GM12864 (cell line): ENCODE measurements at regions not wholly inside any gene's neighbourhood (a gene's known extent, or its start where the extent isn't known, plus 50 kb on each side); places are given as distances from the start of the nearest gene placed in this dataset.

Source experiments
- DNase-seq: peaks from one replicate; pipeline ENCODE4 v3.0.0-alpha.2; 2011; ENCODE audit warnings: low read depth
- H3K4me3 ChIP-seq: 2 replicates; pipeline ENCODE4 v1.5.1; 2011; ENCODE audit warnings: mild to moderate bottlenecking, low read depth, low read length, control low read depth
- CTCF ChIP-seq: IDR thresholded peaks from 2 replicates; pipeline ENCODE4 v1.5.1; 2011; ENCODE audit warnings: low read depth, mild to moderate bottlenecking, moderate library complexity, low read length, control low read depth, inconsistent platforms; ENCODE audit errors: missing control alignments

GRCh38 chr1:75062111-75062510, 72.1 kb upstream of the LHX8 start:
- H3K4me3 ChIP-seq = no peak overlapping the region
- no peak for DNase-seq
- no peak for TF ChIP-seq CTCF

DNA sequence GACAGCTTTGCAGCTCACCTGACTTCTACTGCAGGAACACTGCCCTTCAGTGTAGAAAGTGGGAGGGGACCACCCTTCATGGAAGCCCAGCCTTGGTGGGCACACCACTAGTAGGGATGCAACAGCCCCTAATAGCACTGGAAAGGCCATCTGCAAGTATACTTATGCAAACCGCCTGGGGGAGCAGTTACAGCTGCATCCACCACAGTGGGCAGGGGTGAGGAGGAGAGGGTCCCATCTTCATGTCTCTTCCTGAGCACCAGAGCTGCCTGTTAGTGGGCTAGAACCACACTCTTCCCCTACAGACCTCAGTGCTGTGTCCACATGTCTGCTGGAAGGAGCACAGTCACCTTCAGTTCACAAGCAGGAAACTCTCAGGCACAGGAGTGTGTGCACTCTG, 66.2 kb upstream of the LHX8 start:
- H3K4me3 ChIP-seq = no peak overlapping the region
- no peak for DNase-seq
- no peak for TF ChIP-seq CTCF

DNA sequence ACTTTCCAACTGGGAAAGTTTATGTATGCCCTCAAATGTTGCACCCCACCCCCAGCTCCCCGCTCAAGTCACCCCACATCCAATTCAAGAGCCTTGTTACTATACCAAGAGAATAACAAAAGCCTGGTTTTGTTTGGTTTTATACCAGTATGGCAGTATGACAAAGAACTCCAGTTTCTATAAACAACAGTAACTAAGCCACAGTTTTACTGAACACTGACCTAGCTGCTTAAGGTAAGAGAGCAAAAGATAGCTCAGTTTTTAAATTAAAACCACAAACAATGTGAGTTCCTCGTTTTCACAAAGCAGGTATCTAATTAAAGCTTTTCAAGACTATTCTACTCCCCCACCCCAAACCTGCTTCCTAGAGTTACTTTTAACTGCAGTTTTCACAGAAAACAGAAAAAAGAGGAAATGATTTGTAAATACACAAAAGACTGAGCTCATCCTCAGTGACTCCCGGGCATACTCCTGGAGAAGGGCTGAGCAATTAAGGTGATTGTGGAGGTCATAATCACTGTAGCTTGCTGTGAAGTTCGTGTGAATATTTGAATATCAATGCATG, 59.3 kb upstream of the LHX8 start:
- no peak overlapping the region for H3K4me3 ChIP-seq
- TF ChIP-seq CTCF = no peak
- DNase-seq = no peak

DNA sequence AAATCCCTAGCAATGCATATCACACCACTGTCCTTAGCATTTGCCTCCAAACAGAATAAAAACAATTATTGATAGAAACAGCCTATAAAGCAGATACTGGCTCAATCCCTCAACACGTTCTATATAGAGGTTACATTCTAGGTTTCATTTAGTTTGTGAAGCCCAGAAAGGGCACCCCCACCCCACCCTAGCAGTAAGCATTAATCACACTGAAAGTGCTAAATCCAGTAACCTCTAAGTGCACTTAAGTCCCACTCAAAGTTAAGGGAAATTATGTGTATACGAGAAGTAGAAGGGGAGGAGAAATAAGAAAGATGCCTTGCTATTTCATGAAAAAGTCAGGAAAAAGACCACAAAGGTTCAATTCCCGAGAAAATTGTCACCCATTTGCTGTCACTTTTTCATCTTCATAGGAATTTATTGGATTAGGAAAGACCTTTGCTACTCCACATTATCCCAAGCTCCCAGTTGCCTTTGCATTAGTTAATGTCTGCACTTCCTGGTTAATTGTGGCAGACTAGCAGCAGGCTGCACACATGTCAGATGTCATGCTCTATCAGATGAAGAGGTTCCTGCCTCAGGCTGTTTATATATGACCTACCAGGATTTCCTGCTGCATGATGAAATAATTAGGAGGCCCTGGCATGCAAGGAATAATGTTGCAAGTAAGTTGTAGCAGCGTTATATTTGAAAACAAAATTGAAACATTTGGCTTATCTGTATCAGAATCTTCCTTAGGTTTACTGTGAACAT, 54.5 kb upstream of the LHX8 start:
- no peak for TF ChIP-seq CTCF
- DNase-seq = no peak
- no peak overlapping the region for H3K4me3 ChIP-seq

- DNase-seq = no peak
- no peak overlapping the region for H3K4me3 ChIP-seq
- no peak for TF ChIP-seq CTCF
These were observed 51.0 kb upstream of the LHX8 start for GRCh38 chr1:75083223-75083622.

DNA sequence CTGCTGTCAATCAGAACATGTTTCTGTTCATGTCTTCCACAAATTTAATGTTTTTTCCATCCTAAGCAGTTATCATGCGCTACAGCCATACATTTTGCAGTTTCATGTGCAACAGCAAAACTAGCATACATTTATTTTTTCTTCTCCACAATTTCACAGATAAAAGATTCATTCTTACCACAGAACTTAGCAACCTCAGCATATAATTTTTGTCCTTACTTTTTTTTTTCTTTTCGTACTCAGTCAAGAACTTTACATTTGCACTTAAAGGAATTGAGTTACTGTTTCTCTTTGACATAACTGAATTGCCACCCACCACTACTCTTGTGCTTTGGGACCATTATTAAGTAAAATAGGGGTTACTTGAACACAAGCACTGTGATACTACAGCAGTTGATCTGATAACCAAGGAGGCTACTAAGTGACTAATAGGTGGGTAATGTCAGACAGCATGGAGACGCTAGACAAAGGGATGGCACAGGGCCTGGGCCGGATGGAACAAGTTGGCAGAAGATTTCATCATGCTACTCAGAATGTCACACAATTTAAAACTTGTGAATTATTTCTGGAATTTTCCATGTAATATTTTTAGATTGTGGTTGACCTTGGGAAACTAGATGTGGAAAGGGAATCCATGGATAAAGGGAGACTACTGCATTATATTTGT, 50.2 kb upstream of the LHX8 start:
- H3K4me3 ChIP-seq = no peak overlapping the region
- no peak for DNase-seq
- TF ChIP-seq CTCF = no peak
